GM21367 (cell line): ENCODE measurements at regions not wholly inside any gene's neighbourhood (a gene's known extent, or its start where the extent isn't known, plus 50 kb on each side); places are given as distances from the start of the nearest gene placed in this dataset.
"Not testable (repeated sequence)": the region's sequence is repeated elsewhere in the genome, so short reads cannot be mapped to it uniquely, and the experiment has no call there.

ENCODE experiments used
- ATAC-seq: cut with Tn5 transposase; IDR thresholded peaks from one replicate; pipeline ENCODE4 v1.9.1; 2021; ENCODE audit not compliant: unreplicated experiment

- ATAC-seq: no peak
These were observed 642.5 kb upstream of the SGCD start for GRCh38 chr5:155684417-155684816.

GRCh38 chr5:155686131-155686530 is 640.8 kb upstream of the SGCD start:
- no peak for ATAC-seq

GRCh38 chr5:155689406-155689805 is 637.6 kb upstream of the SGCD start:
- no peak for ATAC-seq

- no peak for ATAC-seq
These were observed 630.6 kb upstream of the SGCD start for GRCh38 chr5:155696362-155696761.

GRCh38 chr5:155697236-155697635 is 629.7 kb upstream of the SGCD start:
- ATAC-seq: no peak

- ATAC-seq: no peak
These were observed 627.6 kb upstream of the SGCD start for GRCh38 chr5:155699385-155699784.

GRCh38 chr5:155700333-155700732 is 626.6 kb upstream of the SGCD start:
- no peak for ATAC-seq

- no peak for ATAC-seq
These were observed 615.1 kb upstream of the SGCD start for GRCh38 chr5:155711882-155712281.

GRCh38 chr5:155714435-155714834 is 612.5 kb upstream of the SGCD start:
- ATAC-seq: not testable (repeated sequence)

- no peak for ATAC-seq
These were observed 600.7 kb upstream of the SGCD start for GRCh38 chr5:155726267-155726666.

- no peak for ATAC-seq
These were observed 599.3 kb upstream of the SGCD start for GRCh38 chr5:155727512-155728145.

- no peak for ATAC-seq
These were observed 598.7 kb upstream of the SGCD start for GRCh38 chr5:155728146-155728856.

GRCh38 chr5:155728857-155729683 is 597.9 kb upstream of the SGCD start:
- no peak for ATAC-seq

- ATAC-seq: no peak
These were observed 597.3 kb upstream of the SGCD start for GRCh38 chr5:155729684-155730059.

GRCh38 chr5:155732587-155733376 is 594.2 kb upstream of the SGCD start:
- ATAC-seq: no peak

- ATAC-seq: no peak
These were observed 593.0 kb upstream of the SGCD start for GRCh38 chr5:155733935-155734334.

- no peak for ATAC-seq
These were observed 591.6 kb upstream of the SGCD start for GRCh38 chr5:155735388-155735787.

- ATAC-seq: no peak
These were observed 588.3 kb upstream of the SGCD start for GRCh38 chr5:155738616-155739015.

GRCh38 chr5:155746367-155747038 is 580.5 kb upstream of the SGCD start:
- ATAC-seq: no peak

GRCh38 chr5:155750101-155750500 is 576.9 kb upstream of the SGCD start:
- no peak for ATAC-seq

GRCh38 chr5:155750571-155750970 is 576.4 kb upstream of the SGCD start:
- no peak for ATAC-seq
